H9 (cell line): ENCODE measurements at regions not wholly inside any gene's neighbourhood (a gene's known extent, or its start where the extent isn't known, plus 50 kb on each side); places are given as distances from the start of the nearest gene placed in this dataset.
"Not testable (repeated sequence)": the region's sequence is repeated elsewhere in the genome, so short reads cannot be mapped to it uniquely, and the experiment has no call there.

ENCODE experiments used
- DNase-seq: peaks from one replicate; pipeline ENCODE4 v3.0.0-alpha.2; 2017
- H2AFZ ChIP-seq: one replicate; pipeline ENCODE4 v1.6.1; 2013; ENCODE audit warnings: mild to moderate bottlenecking, low read length, control low read depth, moderate library complexity
- H2AK5ac ChIP-seq: 2 replicates; pipeline ENCODE4 v1.6.1; 2013; ENCODE audit warnings: low read length, control low read depth, mixed read lengths; ENCODE audit not compliant: insufficient read length
- H2BK120ac ChIP-seq: one replicate; pipeline ENCODE4 v1.6.1; 2013; ENCODE audit warnings: low read depth, mild to moderate bottlenecking, low read length, control low read depth, inconsistent platforms; ENCODE audit not compliant: poor library complexity, severe bottlenecking
- H2BK12ac ChIP-seq: 2 replicates; pipeline ENCODE4 v1.6.1; 2013; ENCODE audit warnings: low read length, control low read depth, mixed read lengths, low read depth; ENCODE audit not compliant: insufficient read length
- H2BK15ac ChIP-seq: 2 replicates; pipeline ENCODE4 v1.6.1; 2013; ENCODE audit warnings: low read depth, low read length, control low read depth
- H2BK20ac ChIP-seq: one replicate; pipeline ENCODE4 v1.6.1; 2013; ENCODE audit warnings: low read depth, mild to moderate bottlenecking, low read length, control low read depth, inconsistent platforms; ENCODE audit not compliant: poor library complexity, severe bottlenecking
- H2BK5ac ChIP-seq: 2 replicates; pipeline ENCODE4 v1.6.1; 2013; ENCODE audit warnings: low read length, control low read depth, mixed read lengths; ENCODE audit not compliant: insufficient read length
- H3K14ac ChIP-seq: 2 replicates; pipeline ENCODE4 v1.6.1; 2013; ENCODE audit warnings: low read length, control low read depth; ENCODE audit not compliant: insufficient read depth
- H3K18ac ChIP-seq: 2 replicates; pipeline ENCODE4 v1.6.1; 2013; ENCODE audit warnings: low read depth, mild to moderate bottlenecking, mixed read lengths, low read length, control low read depth; ENCODE audit not compliant: insufficient read length
- H3K23ac ChIP-seq: 2 replicates; pipeline ENCODE4 v1.6.1; 2013; ENCODE audit warnings: low read length, control low read depth, mixed read lengths, low read depth; ENCODE audit not compliant: insufficient read length
- H3K23me2 ChIP-seq: 2 replicates; pipeline ENCODE4 v1.6.1; 2013; ENCODE audit warnings: low read depth, mild to moderate bottlenecking, mixed read lengths, low read length, control low read depth; ENCODE audit not compliant: insufficient read length, poor library complexity, severe bottlenecking
- H3K27ac ChIP-seq: 2 replicates; pipeline ENCODE4 v1.5.1; 2013; ENCODE audit warnings: low read length, control low read depth, mixed read lengths, low read depth; ENCODE audit not compliant: insufficient read length
- H3K27me3 ChIP-seq: 2 replicates; pipeline ENCODE4 v1.6.1; 2013; ENCODE audit warnings: low read length, control low read depth, inconsistent platforms; ENCODE audit not compliant: insufficient read depth
- H3K4ac ChIP-seq: 2 replicates; pipeline ENCODE4 v1.6.1; 2013; ENCODE audit warnings: low read depth, mild to moderate bottlenecking, control low read depth, inconsistent platforms, low read length, moderate library complexity
- H3K4me1 ChIP-seq: 2 replicates; pipeline ENCODE4 v1.6.1; 2013; ENCODE audit warnings: low read length, control low read depth, inconsistent platforms; ENCODE audit not compliant: insufficient read depth
- H3K4me2 ChIP-seq: 2 replicates; pipeline ENCODE4 v1.6.1; 2013; ENCODE audit warnings: low read length, control low read depth, mixed read lengths; ENCODE audit not compliant: insufficient read length, insufficient read depth
- H3K56ac ChIP-seq: 2 replicates; pipeline ENCODE4 v1.6.1; 2013; ENCODE audit warnings: low read depth, mild to moderate bottlenecking, mixed read lengths, low read length, control low read depth; ENCODE audit not compliant: insufficient read length
- H3K79me1 ChIP-seq: 2 replicates; pipeline ENCODE4 v1.6.1; 2013; ENCODE audit warnings: low read depth, mild to moderate bottlenecking, moderate library complexity, low read length, control low read depth, inconsistent platforms; ENCODE audit not compliant: insufficient read depth, poor library complexity, severe bottlenecking
- H3K79me2 ChIP-seq: 2 replicates; pipeline ENCODE4 v1.6.1; 2013; ENCODE audit warnings: low read length, control low read depth, inconsistent platforms; ENCODE audit not compliant: insufficient read depth
- H3K9ac ChIP-seq: 2 replicates; pipeline ENCODE4 v1.6.1; 2013; ENCODE audit warnings: low read length, control low read depth, mixed read lengths; ENCODE audit not compliant: insufficient read length; ENCODE audit errors: extremely low read depth
- H3K9me3 ChIP-seq: one replicate; pipeline ENCODE4 v1.6.1; 2013; ENCODE audit warnings: low read depth, low read length, inconsistent platforms; ENCODE audit not compliant: control insufficient read depth
- H3T11ph ChIP-seq: one replicate; pipeline ENCODE4 v1.6.1; 2013; ENCODE audit warnings: mild to moderate bottlenecking, low read length, control low read depth, inconsistent platforms
- H4K20me1 ChIP-seq: one replicate; pipeline ENCODE4 v1.6.1; 2013; ENCODE audit not compliant: control insufficient read depth, insufficient read length, insufficient read depth
- H4K5ac ChIP-seq: 2 replicates; pipeline ENCODE4 v1.6.1; 2013; ENCODE audit warnings: low read depth, mild to moderate bottlenecking, mixed read lengths, low read length, control low read depth; ENCODE audit not compliant: insufficient read length
- H4K8ac ChIP-seq: replicated peaks from 2 replicates; pipeline ENCODE4 v1.6.1; 2013; ENCODE audit warnings: low read length, control low read depth, mixed read lengths, low read depth; ENCODE audit not compliant: insufficient read length
- H4K91ac ChIP-seq: 2 replicates; pipeline ENCODE4 v1.6.1; 2013; ENCODE audit warnings: low read depth, mild to moderate bottlenecking, moderate library complexity, mixed read lengths, low read length, control low read depth; ENCODE audit not compliant: insufficient read length
- H3K27ac Mint-ChIP-seq, 3 experiments: 2 replicates in 2 of 3; 3 replicates in 1 of 3; pipeline ENCODE4 v1.8.0; 2020 to 2021; ENCODE audit warnings: mixed read lengths in 3 of 3, mild to moderate bottlenecking in 1 of 3, moderate library complexity in 1 of 3
- H3K27me3 Mint-ChIP-seq: 2 replicates; pipeline ENCODE4 v1.8.0; 2021; ENCODE audit warnings: low read depth, mild to moderate bottlenecking, moderate library complexity, mixed read lengths
- H3K36me3 Mint-ChIP-seq, 3 experiments: 2 replicates in 2 of 3; 3 replicates in 1 of 3; pipeline ENCODE4 v1.8.0; 2020 to 2021; ENCODE audit warnings: low read depth in 3 of 3, mixed read lengths in 3 of 3; ENCODE audit not compliant: insufficient read depth in 1 of 3
- H3K4me1 Mint-ChIP-seq, 2 experiments: 2 replicates each; pipeline ENCODE4 v1.8.0; 2020; ENCODE audit warnings: mixed read lengths in 2 of 2
- H3K4me3 Mint-ChIP-seq, 2 experiments: 2 replicates in 1 of 2; 3 replicates in 1 of 2; pipeline ENCODE4 v1.8.0; 2020 to 2021; ENCODE audit warnings: mild to moderate bottlenecking in 2 of 2, mixed read lengths in 2 of 2, moderate library complexity in 1 of 2
- H3K9me3 Mint-ChIP-seq, 2 experiments: 2 replicates in 1 of 2; 3 replicates in 1 of 2; pipeline ENCODE4 v1.8.0; 2020; ENCODE audit warnings: mild to moderate bottlenecking in 2 of 2, mixed read lengths in 2 of 2, moderate library complexity in 1 of 2
- WGBS: extraction: QIAGEN DNeasy Blood & Tissue Kit; methylation state at CpG from one replicate; pipeline ENCODE4 v1.1.7; 2013; ENCODE audit warnings: missing lambda C conversion rate, low lambda C conversion rate, mixed read lengths; ENCODE audit not compliant: insufficient read length; ENCODE audit errors: extremely low coverage; 5-methylcytosine and 5-hydroxymethylcytosine counted together

GRCh38 chr21:13435863-13436262 is 173.7 kb upstream of the POTED start:
- not testable (repeated sequence) for H2BK12ac ChIP-seq, H3K4me1 ChIP-seq, H2BK20ac ChIP-seq, H3T11ph ChIP-seq, H3K27me3 Mint-ChIP-seq, H3K4me2 ChIP-seq, H3K79me2 ChIP-seq, H3K18ac ChIP-seq, H4K20me1 ChIP-seq, DNase-seq, H3K4me3 Mint-ChIP-seq, H3K4ac ChIP-seq, H2BK5ac ChIP-seq, H2AK5ac ChIP-seq, H2BK120ac ChIP-seq, H3K23me2 ChIP-seq, H3K56ac ChIP-seq, H3K14ac ChIP-seq, H3K79me1 ChIP-seq, H3K27me3 ChIP-seq, H3K27ac ChIP-seq, H3K9ac ChIP-seq, H4K8ac ChIP-seq, H4K5ac ChIP-seq, H4K91ac ChIP-seq, H2BK15ac ChIP-seq, H2AFZ ChIP-seq, H3K27ac Mint-ChIP-seq, H3K4me1 Mint-ChIP-seq, H3K23ac ChIP-seq
- Mint-ChIP-seq H3K36me3 (peaks cover 4 to 15% (median 12%) of the 10 kb centered on the region in 3 experiments; a peak in 5 of 7 replicates), H3K9me3 (peaks cover 57 to 65% of the 10 kb centered on the region in 2 experiments)
- no CpG with 5 or more reads among the region's 1 CpG for WGBS
- H3K9me3 ChIP-seq = peaks cover 20% of the 10 kb centered on the region

- H4K91ac ChIP-seq, H3K4me3 Mint-ChIP-seq, H2BK15ac ChIP-seq, H3K4me1 ChIP-seq, H3K4me2 ChIP-seq, H3K79me1 ChIP-seq, H3K9ac ChIP-seq, H3K18ac ChIP-seq, H4K8ac ChIP-seq, H2BK120ac ChIP-seq, H3K4me1 Mint-ChIP-seq, H2AK5ac ChIP-seq, H2BK12ac ChIP-seq, H3K23me2 ChIP-seq, DNase-seq, H4K5ac ChIP-seq, H3K27me3 ChIP-seq, H2BK20ac ChIP-seq, H3K27ac Mint-ChIP-seq, H3T11ph ChIP-seq, H3K14ac ChIP-seq, H3K79me2 ChIP-seq, H3K23ac ChIP-seq, H3K36me3 Mint-ChIP-seq, H2AFZ ChIP-seq, H3K27me3 Mint-ChIP-seq, H2BK5ac ChIP-seq, H4K20me1 ChIP-seq, H3K4ac ChIP-seq, H3K27ac ChIP-seq, H3K56ac ChIP-seq: not testable (repeated sequence)
- H3K9me3 Mint-ChIP-seq = peaks cover 69 to 74% of the 10 kb centered on the region in 2 experiments
- no CpG with 5 or more reads among the region's 2 CpGs for WGBS
- H3K9me3 ChIP-seq = peaks cover 38% of the 10 kb centered on the region
These were observed 161.8 kb upstream of the POTED start for GRCh38 chr21:13447767-13448166.
